Keratinocyte (primary cell): ENCODE measurements at regions not wholly inside any gene's neighbourhood (a gene's known extent, or its start where the extent isn't known, plus 50 kb on each side); places are given as distances from the start of the nearest gene placed in this dataset.

Experiments
- DNase-seq: peaks from one replicate; pipeline ENCODE4 v3.0.0-alpha.2; 2011; ENCODE audit warnings: low read depth, missing footprints, low spot score
- FAIRE-seq: peaks from 2 replicates; lab custom pipeline; 2011; peaks lifted over from hg19 to GRCh38; lab: Jason Lieb, UNC
- H2AFZ ChIP-seq: 2 replicates; pipeline ENCODE4 v1.6.0; 2012; ENCODE audit warnings: low read length, control low read depth, inconsistent platforms; ENCODE audit not compliant: control insufficient read depth
- H3K27ac ChIP-seq: 2 replicates; pipeline ENCODE4 v1.5.1; 2011; ENCODE audit warnings: low read length; ENCODE audit not compliant: control insufficient read depth, insufficient read depth
- H3K27me3 ChIP-seq: 3 replicates; pipeline ENCODE4 v1.6.0; 2011; ENCODE audit warnings: low read length; ENCODE audit not compliant: control insufficient read depth, insufficient read depth; ENCODE audit errors: extremely low read depth
- H3K36me3 ChIP-seq, 2 experiments: 2 replicates in 1 of 2; 3 replicates in 1 of 2; pipeline ENCODE4 v1.5.1; 2011; ENCODE audit warnings: low read length in 2 of 2, mild to moderate bottlenecking in 1 of 2; ENCODE audit not compliant: control insufficient read depth in 2 of 2, insufficient read depth in 2 of 2; ENCODE audit errors: extremely low read depth in 1 of 2
- H3K4me1 ChIP-seq: 3 replicates; pipeline ENCODE4 v1.5.1; 2011; ENCODE audit warnings: low read length; ENCODE audit not compliant: control insufficient read depth, insufficient read depth; ENCODE audit errors: extremely low read depth
- H3K4me2 ChIP-seq: 3 replicates; pipeline ENCODE4 v1.6.0; 2011; ENCODE audit warnings: low read depth, low read length; ENCODE audit not compliant: control insufficient read depth, insufficient read depth; ENCODE audit errors: extremely low read depth
- H3K4me3 ChIP-seq, 3 experiments: fragments of 200-600 bp in 1 of 3; sonication (generic) in 1 of 3; 2 replicates in 2 of 3; 3 replicates in 1 of 3; pipeline ENCODE4 v1.5.1; 2011 to 2016; ENCODE audit warnings: low read length in 3 of 3, mild to moderate bottlenecking in 3 of 3, control low read depth in 2 of 3, inconsistent platforms in 1 of 3, low read depth in 1 of 3, mixed read lengths in 1 of 3, mixed run types in 1 of 3, moderate library complexity in 1 of 3; ENCODE audit not compliant: control insufficient read depth in 2 of 3, insufficient read depth in 2 of 3; ENCODE audit errors: extremely low read depth in 1 of 3
- H3K79me2 ChIP-seq: 2 replicates; pipeline ENCODE4 v1.6.0; 2012; ENCODE audit warnings: low read length; ENCODE audit not compliant: control insufficient read depth, insufficient read depth
- H3K9ac ChIP-seq: 3 replicates; pipeline ENCODE4 v1.6.0; 2011; ENCODE audit warnings: low read length; ENCODE audit not compliant: control insufficient read depth, insufficient read depth; ENCODE audit errors: extremely low read depth
- H3K9me1 ChIP-seq: 3 replicates; pipeline ENCODE4 v1.6.0; 2011; ENCODE audit warnings: low read length; ENCODE audit not compliant: control insufficient read depth, insufficient read depth; ENCODE audit errors: extremely low read depth
- H3K9me3 ChIP-seq: 2 replicates; pipeline ENCODE4 v1.5.1; 2012; ENCODE audit warnings: low read depth, low read length; ENCODE audit not compliant: control insufficient read depth
- H4K20me1 ChIP-seq: 3 replicates; pipeline ENCODE4 v1.6.0; 2011; ENCODE audit warnings: low read length; ENCODE audit not compliant: control insufficient read depth, insufficient read depth; ENCODE audit errors: extremely low read depth
- CTCF ChIP-seq, 3 experiments: IDR thresholded peaks in 1 of 3; conservative IDR thresholded peaks in 1 of 3; optimal IDR thresholded peaks in 1 of 3; 2 replicates in 2 of 3; 3 replicates in 1 of 3; pipeline versions ENCODE3 to v1.5.1; 2011; ENCODE audit warnings: low read length in 3 of 3, mild to moderate bottlenecking in 3 of 3, moderate library complexity in 2 of 3, control low read depth in 1 of 3, inconsistent platforms in 1 of 3; ENCODE audit not compliant: insufficient read depth in 2 of 3; ENCODE audit errors: extremely low read depth in 1 of 3
- EZH2 ChIP-seq: IDR thresholded peaks from one replicate; pipeline ENCODE4 v1.6.1; 2012; ENCODE audit warnings: inconsistent platforms, mild to moderate bottlenecking, low read length, moderate library complexity
- dilution Hi-C: fragments of 300-500 bp; cut with MboI; formaldehyde crosslinking; loops from one replicate; pipeline ENCODE4 v1.7.0; 2020; ENCODE audit warnings: low sequenced_read_pairs; ENCODE audit not compliant: extremely low pct_ligation_motif_present

DNA sequence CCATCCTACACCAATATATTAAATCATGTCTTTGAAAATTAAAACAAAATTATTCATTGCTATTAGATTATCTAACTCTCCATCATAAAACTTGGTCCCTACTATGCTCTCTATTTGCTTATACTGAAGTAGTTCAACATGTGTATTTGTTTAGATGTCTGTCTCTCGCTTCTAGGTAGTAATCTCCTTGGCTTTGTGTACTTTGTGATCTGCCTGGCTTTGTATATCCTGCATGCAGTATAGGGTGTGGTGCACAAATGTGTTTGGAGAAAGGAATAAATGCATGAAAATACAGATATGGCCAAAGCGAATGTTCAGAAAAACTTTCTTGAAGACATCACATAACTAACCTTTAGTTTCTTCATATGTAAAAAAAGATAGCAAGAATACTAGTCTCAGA, 246.6 kb upstream of the LRFN5 start:
- Histone ChIP-seq H3K4me2 (no peak overlapping the region), H3K9me3 (no peaks in the 10 kb centered on the region), H2AFZ (no peak overlapping the region), H3K4me3 (no peak overlapping the region), H4K20me1 (no peaks in the 10 kb centered on the region), H3K27ac (no peak overlapping the region), H3K79me2 (no peaks in the 10 kb centered on the region), H3K9ac (no peak overlapping the region), H3K9me1 (no peaks in the 10 kb centered on the region), H3K4me1 (no peaks in the 10 kb centered on the region), H3K36me3 (no peaks in the 10 kb centered on the region), H3K27me3 (no peaks in the 10 kb centered on the region)
- dilution Hi-C loops, result no loop called here
- DNase-seq, result no peak
- TF ChIP-seq EZH2 (no peak), CTCF (optimal IDR thresholded peaks at IDR 0.05 in 1 of 3, IDR thresholded peaks at IDR 0.05 in 1 of 3, conservative IDR thresholded peaks at IDR 0.05 in 1 of 3; ENCODE audit: extremely low read depth in 1 of 3, insufficient read depth in 2 of 3, low read length in 3 of 3) (no peak)
- FAIRE-seq, result no peak

GRCh38 chr14:41355866-41356265, 250.8 kb upstream of the LRFN5 start:
- no peak overlapping the region for H3K4me3 ChIP-seq
- H3K9me3 ChIP-seq, result no peaks in the 10 kb centered on the region
- DNase-seq (no peak), FAIRE-seq (no peak)
- no peaks in the 10 kb centered on the region for H3K36me3 ChIP-seq
- H3K27me3 ChIP-seq, result no peaks in the 10 kb centered on the region
- dilution Hi-C loops, result no loop called here
- H3K27ac ChIP-seq, result no peak overlapping the region
- H3K79me2 ChIP-seq, result no peaks in the 10 kb centered on the region
- H3K9me1 ChIP-seq, result no peaks in the 10 kb centered on the region
- H3K9ac ChIP-seq, result no peak overlapping the region
- TF ChIP-seq CTCF (optimal IDR thresholded peaks at IDR 0.05 in 1 of 3, IDR thresholded peaks at IDR 0.05 in 1 of 3, conservative IDR thresholded peaks at IDR 0.05 in 1 of 3; ENCODE audit: extremely low read depth in 1 of 3, insufficient read depth in 2 of 3, low read length in 3 of 3), result no peak
- no peak for TF ChIP-seq EZH2
- no peaks in the 10 kb centered on the region for H4K20me1 ChIP-seq
- H2AFZ ChIP-seq, result no peak overlapping the region
- no peak overlapping the region for H3K4me2 ChIP-seq
- H3K4me1 ChIP-seq, result no peaks in the 10 kb centered on the region
